CD1c-positive myeloid dendritic cell (primary cell): ENCODE measurements at regions not wholly inside any gene's neighbourhood (a gene's known extent, or its start where the extent isn't known, plus 50 kb on each side); places are given as distances from the start of the nearest gene placed in this dataset.

ENCODE experiments used
- DNase-seq: peaks from one replicate; pipeline ENCODE4 v3.0.0-alpha.2; 2016; ENCODE audit errors: extremely low spot score

DNA sequence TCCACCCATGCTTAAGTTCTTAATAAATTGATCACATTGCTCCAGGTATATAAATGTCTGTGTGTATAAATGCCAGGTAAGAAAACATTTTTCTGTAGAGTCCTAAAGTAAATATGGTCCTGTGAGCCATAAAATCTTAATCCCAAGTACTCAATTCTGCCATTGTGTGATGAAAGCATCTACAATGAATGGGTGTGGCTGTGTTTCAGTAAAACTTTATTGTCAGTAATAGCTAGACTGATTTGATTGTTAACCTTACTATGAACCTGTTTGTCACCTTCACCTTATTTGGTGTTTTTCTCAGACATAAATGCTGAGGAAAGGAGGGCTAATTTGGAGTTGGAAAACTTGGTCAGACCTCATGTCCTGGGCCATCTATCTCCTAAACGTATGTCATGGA lies 683.5 kb upstream of the GRM7 start:
- no peak for DNase-seq

DNA sequence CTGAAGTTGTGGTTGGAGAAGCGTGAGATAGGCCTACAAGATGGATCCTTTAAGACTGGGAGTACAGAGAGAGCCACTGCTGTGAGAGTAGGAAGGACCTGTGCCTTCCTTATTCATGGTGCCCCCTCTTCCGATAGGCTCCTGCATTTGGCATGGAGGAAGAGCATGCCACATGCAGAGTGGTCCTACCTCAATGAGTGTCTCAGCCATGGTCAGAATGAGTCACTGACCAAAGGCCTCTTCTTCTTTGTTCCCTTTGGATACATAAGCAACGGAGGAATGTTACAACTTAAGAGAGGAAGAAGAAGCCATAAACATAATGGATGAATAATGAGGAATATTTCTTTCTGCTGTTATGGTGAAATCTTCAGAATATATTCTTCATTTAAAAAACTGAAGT lies 681.2 kb upstream of the GRM7 start:
- DNase-seq = no peak

DNA sequence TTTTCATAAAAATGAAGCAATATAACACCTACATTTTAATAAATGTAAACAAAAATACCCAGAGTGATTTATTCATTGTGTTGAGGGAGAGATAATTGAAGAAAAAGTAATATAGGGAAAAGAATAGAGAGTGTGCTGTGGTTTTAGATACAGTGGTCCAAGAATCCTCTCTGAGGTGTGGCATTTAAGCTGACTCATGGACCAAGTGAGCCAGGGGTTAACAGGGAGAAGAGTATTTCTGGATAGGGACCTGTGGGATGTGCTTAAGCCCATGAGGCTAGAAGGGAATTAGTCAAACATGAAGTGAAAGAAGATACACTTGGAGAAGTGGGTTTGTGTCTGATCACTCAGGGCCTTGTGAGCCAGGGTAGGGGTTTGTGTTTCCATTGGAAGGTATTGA lies 680.7 kb upstream of the GRM7 start:
- DNase-seq = no peak

DNA sequence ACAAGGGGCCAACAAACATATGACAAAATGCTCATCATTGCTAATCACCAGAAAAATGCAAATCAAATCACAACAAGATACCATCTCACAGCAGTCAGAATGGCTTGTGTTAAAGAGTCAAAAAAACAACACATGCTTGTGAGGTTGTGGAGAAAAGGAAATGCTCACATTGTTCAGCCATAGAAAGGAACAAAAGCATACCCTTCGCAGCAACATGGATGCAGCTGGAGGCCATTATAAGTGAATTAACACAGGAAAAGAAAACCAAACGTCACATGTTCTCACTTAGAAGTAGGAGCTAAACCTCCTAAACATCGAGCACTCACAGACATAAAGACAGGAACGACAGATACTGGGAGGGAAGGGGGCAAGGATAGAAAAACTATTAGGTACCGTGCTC lies 678.4 kb upstream of the GRM7 start:
- no peak for DNase-seq

DNA sequence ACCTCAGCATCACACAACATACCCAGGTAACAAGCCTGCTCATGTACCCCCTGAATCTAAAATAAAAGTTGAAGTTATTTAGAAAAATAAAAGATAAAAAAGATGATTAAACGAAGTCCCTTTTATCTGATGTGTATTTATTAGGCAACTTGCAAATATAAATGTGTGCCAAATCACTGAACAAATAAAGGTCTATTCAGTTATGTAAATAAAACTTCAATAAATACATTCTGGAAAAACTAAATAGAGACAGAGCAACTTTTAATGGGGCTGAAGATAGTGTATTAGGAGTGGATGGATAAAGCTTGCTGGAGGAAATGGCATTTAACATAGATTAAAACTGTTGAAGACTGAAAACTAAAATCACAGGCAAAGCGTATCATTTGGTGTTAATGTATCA lies 678.0 kb upstream of the GRM7 start:
- no peak for DNase-seq

DNA sequence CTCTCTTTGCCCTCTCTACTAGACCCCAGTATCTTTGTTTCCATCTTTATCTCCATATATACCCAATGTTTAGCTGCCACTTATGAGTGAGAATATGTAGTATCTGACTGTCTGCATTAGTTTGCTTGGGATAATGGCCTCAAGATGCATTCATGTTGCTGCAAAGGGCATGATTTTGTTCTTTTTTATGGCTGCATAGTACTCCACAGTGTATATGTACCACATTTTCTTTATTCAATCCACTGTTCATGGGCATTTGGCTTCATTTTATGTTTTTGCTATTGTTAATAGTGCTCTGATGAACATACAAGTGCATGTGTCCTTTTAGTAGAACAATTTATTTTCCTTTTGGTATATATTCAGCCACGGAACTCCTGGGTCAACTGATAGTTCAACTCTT lies 671.5 kb upstream of the GRM7 start:
- DNase-seq = no peak

DNA sequence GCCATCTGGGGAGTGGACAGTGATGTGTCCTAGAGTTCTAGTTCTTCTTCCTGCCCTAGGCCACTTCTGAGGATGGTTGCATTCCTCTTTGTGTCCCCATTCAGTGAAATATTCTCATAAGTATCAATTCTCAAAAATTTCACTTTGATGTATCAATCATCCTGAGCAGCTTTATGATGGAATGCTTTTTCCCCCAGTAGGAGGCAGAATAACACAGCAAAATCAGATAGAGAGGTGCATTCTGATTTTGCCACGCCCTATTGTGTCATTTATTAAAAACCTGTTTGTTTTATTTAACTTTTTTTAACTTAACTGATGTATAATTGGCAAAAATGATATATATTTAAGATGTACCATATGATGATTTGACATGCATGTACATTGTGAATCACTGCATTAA lies 656.0 kb upstream of the GRM7 start:
- DNase-seq = no peak

DNA sequence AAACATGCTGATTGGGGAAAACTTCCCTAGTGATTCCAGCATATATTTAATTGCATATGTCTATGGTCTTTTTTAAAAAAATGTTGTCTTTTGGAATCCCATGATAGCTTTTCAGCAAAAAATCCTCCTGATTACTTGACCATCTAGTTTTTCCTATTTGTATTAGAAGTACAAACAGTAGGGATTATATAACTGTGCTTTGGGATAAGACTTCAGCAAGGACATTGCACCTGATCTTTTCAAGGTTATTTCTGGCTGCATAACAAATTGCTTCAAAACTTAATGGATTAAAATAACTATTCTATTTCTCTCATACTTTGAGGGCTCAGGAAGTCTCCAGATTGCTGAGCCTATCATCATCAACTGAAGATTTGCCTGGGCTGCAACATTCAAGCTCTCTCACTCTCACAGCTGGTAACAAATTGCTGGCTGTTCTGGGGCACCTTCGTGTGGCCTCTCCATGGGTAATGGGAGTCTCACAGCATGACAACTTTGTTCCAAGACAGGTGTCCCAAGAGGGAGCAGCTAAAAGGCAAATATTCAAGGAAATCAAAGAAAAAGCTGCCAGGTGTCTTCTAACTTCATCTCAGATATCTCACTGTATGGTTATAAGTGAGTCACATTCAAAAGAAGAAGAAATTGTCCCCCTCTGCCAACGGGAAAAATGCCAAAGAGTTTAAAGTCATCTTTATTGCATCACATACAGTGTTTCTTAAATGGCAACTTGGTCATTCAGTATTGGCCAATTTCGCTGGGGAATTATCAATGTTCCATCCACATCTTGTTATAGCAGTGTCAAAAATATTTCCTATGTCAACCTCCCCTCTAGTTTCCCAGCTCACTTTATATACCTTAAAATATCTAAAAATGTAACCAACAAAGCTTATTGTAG lies 644.5 kb upstream of the GRM7 start:
- DNase-seq = peak; percentile 4

DNA sequence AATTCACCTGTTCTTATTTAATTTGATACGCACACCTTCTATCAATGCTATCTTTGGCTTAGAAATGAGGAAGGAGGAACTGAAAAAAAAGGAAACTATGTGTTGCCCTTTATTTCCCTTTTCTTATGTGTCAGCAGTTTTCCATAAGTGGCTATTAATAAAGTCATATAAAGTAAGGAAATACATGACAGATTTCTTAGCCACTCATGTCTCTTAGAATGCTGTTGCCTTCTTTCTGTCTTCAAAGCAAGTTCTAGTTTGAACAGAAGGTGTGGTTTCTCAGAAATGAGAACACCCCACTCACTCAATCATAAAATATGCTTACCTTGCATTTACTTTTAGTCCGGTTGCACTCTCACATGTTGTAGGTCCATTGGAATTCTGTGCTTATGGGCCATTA lies 640.5 kb upstream of the GRM7 start:
- peak; percentile 25 for DNase-seq

DNA sequence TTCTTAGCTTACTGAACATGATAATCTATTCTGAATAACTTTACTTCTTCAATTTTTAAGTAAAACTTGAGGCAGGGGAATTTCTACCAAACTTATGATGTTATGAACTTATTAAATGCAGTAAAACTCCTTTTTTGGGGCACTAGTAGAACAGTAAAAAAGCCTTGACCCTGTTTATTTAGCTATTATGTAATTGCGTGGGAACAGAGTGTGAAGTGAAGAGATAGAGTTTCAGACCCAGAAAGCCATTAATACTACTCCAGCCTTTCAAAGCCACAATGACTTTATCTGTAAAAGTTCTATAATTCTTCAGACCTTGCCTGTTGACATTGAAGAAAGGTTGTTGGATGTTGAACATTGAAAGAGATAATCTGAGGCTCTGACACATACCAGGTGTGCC lies 638.8 kb upstream of the GRM7 start:
- no peak for DNase-seq

DNA sequence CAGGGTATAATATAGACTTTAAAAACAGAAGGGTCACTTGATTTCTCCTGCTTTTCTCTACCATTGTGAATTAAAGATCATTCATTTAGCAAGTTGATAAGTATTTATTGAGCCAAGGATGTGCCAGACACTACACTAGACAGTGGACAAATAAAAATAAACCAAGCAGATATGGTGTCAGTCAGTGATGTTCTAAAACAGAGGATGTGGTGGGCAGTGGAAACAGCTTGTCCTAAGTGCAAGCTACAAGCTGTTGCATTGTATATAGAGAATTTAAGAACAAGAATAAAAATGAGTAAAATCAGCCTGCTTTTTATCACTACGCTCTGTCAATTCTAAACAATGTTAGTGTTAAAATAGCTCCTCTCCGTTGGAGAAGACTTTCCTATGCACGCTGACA lies 637.3 kb upstream of the GRM7 start:
- no peak for DNase-seq

DNA sequence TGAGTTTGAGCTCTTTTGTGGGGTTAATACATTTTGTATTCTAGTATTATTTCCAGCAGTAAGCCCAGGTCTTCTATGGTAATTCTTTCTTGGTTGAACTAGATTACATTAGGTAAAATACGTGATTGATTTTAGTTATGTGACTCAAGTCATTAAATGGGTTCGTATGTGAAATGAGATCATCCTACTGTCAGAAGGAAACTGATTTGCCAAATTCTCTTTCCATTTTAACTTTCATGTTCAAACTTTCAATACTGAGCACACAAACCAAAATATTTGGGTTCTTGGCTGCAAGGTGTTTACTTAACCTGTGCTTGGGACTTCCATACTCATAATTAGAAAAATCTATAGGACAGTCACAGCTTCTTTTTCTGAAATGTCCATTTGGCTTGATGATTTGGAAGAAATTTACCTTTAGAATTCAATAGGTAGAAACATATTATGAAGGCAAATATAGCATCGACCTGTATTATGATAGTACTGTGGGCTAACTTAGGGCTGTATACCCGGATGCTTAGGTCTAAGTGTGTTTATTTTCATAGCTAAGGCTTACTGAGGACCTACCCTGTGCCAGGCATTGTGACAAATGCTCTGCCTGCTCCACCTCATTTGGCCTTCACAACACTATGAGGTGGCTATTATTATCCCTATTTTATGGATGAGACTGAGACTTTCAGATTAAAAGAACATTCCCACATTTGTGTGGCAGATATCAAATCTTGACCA lies 631.8 kb upstream of the GRM7 start:
- no peak for DNase-seq

DNA sequence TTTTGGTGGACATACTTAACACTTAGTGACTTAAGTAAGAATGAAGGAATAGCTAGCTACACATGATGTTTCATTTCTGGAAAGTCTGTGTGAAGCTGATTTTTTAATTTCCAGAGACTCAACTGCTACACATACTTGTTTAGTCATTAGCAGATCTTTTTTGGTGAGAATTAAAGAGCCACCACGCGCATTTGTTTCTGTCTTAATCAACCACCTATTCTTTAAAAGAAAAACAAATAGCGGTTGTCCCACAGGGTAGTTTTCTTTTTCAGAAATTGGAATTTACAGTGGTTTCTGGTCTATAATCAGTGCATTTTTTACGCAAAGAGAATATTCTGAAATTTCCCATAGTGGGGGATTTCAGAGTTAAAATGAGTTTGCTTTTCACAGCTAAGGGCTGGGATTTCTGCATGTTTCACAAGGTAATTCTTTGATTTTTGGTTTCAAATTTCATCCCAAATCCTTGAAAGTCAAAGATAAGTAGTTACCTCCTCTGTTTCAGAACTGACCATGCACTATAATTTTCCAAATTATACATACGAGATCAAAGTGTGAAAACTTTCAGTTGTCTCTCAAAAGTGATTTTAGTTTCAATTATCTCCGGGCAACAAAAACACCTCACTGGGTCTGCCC lies 631.0 kb upstream of the GRM7 start:
- no peak for DNase-seq

DNA sequence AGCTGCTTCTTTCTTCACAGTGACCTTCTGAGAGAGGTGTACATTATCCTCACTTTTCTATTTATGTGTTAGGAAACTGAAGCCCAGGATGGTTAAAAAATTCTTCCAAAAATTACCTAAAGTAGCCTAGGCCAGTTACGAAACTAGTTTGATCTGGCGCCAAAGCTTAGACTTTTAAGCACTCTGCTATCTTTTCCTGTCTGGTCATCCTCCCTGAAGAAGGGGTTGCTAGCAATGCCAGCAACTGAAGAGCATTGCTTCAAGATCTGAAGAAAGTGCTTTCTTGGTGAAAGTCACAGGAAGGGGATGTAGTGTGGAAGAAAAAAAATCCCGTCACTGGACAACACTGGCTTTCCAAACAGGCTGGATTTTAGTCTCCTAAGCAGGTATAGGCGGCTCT lies 618.8 kb upstream of the GRM7 start:
- DNase-seq = no peak

DNA sequence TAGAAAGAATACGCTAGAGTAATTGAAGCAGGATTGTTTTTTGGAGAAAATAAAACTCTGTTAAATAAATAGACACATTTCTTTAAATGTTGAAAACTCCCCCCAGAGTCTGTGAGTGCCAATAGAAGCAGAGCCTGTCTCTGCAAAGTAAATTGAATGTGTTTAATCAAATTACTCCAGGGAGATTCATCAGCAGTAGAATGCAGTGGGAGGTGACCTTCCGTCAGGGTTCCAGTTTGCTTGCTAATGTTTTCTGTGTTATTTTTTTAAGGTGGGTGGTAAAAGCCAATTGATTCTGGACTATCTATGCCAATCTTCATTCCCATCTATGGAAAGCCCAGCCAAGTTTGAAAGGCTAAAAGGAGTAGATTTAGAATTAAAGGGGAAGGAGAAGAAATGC lies 612.4 kb upstream of the GRM7 start:
- no peak for DNase-seq

DNA sequence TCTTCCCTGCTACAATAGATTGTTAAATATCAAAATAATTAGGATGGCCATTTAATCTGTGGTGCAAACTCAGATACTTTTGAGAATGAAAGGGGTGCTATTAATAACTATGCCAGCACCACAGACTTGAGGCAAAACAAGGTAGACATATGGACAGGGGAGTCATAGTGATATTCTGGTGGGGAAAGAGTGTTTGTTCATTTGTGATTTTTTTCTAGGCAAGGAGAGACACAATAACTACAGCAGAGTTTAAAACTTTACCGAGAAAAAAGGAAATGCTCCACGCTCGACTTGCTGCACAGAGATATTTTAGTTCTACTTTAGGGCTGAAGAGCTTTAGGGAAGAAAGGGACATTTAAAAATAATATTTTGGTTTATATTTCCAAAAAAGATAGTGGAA lies 611.2 kb upstream of the GRM7 start:
- no peak for DNase-seq

DNA sequence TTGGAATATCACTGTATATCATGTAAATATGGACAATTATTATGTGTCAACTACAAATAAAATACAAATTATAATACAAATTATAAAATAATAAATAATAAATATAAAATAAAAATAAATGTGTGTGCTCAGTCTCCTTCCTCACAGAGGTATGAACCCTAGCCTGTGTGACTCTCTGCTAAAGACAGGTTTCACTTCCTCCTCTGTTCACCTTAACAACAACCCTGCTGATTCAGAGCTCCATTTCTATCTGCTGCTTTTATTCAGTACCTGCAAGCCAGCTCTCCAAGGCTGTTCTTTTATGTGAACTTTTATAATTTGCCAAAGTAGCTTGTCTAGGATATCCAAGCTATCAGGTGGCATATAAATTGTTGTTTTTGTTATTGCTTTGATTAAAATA lies 610.7 kb upstream of the GRM7 start:
- peak; percentile 3 for DNase-seq

DNA sequence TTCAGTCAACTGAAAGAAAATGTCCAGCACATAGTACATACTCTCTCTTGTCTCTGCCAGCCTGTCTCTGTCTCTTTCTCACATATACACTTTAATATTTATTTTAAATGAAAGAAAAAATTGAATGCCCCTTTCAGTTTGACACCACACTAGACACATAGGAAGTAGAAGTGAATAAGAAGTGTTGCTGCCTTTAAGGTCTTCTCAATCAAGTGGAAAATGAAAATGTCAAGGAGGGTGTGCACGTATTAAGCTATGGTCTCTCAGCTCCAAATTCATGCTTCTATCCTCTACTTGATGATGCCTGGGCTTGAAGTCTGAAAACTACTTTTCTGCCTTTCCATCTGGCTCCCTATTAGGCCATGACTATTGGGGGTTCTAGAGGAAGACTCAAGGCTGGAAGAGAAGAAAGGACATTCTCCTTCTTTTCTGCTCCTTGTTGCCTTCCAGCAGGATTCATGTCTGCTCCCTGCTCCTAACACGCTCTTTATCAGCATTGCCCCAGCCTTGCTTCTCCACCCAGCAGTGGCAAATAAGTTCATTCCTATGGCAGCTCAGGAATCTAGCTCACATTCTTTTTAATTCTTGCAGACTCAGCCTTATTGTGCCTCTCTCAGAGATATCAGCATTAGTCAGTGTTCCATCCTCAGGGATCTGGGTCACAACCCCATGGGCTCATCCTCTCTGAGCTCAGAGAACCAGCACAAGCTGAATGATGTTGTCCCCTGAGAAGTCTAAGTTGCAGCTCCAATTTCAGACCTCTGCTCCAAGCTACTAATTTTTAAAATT lies 609.1 kb upstream of the GRM7 start:
- DNase-seq = no peak

DNA sequence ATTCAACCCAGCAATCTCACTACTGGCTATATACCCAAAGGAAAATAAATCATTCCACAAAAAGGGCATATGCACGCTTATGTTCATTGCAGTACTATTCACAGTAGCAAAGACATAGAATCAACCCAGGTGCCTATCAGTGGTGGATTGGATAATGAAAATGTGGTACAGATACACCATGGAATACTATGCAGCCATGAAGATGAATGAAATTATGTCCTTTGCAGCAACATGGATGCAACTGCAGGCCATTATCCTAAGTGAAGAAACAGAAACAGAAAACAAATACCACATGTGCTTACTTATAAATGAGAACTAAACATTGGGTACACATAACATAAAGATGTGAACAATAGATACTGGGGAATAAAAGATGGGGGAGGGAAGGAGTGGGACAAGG lies 606.4 kb upstream of the GRM7 start:
- DNase-seq = no peak

DNA sequence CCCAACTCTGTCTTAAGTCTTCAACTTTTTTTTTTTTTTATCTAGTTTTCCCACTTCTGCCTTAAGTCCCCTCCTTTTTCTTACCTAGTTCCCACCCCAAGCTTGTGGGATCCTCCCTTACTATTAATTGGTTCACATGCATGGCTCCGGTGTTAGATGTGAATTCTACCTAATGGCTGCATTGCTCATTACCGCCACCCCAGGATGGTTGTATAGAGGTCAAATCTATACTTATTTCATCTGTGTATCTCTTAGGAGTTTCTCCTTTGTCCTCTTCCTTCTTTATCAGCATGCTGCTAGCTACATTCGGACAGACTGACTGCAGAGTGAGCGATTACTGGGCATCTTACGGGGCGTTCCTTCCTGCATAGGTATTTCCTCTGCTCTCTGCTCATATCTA lies 605.7 kb upstream of the GRM7 start:
- no peak for DNase-seq

DNA sequence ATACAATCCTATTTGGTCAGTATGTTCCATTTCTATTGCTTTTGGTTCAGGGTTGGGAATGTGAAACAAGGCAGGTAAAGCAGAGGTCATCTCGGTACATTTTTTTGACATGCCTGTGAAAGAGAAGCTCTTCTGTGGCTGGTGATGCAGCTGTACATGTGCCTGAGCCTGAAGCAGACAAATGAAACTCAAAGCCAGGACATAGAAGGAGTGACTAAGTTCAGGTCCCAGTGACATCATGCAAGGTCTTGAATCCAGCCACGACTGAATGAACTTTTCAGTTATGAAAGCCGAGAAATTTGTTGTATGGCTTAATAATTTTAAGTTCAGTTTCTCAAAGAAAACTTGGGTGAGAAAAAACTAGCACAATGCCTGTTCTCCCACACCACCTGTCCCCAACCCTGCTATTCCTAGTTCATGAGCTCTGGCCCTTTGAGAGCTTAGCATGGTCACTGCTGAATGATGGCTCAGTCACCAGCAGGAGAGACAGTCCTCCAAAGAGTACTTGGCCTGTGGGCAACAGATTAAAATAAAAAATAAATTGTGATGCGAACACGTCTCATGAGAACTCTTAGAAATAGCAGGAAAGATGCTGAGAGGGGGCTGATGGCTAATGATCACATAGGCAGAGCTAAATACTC lies 600.2 kb upstream of the GRM7 start:
- DNase-seq = no peak

DNA sequence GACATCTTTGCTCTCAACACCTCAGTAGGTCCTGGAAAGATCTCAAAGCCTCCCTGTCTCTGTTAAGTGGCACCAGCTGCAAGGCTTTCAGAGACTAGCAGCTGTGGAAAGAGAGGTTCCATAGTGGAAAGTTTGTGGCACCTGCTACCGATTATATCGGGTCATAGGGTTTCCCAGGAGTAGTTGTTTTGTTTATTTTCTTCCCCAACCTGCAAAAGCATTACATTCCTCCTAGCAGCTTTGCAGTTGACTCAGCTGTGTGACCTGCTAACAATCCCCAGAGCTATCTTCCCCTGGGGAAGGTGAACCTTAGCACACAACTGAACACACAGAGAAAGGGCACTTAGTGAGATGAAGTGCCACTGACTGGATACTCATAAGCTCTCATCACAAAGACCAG lies 598.9 kb upstream of the GRM7 start:
- DNase-seq = no peak
